ENCODE measurements at regions not wholly inside any gene's neighbourhood (a gene's known extent, or its start where the extent isn't known, plus 50 kb on each side); places are given as distances from the start of the nearest gene placed in this dataset.
"Not testable (repeated sequence)": the region's sequence is repeated elsewhere in the genome, so short reads cannot be mapped to it uniquely, and the experiment has no call there.

GRCh38 chr7:94305836-94306235, 88.9 kb upstream of the COL1A2 start:
- peak overlapping the region; percentile 49 for H3K27ac Mint-ChIP-seq (ENCODE audit: unreplicated experiment)
- peaks cover 6% of the 10 kb centered on the region for H3K36me3 Mint-ChIP-seq (ENCODE audit: low read depth)
- H3K4me1 Mint-ChIP-seq (ENCODE audit: low read depth), result peaks cover 62% of the 10 kb centered on the region
- H3K4me3 Mint-ChIP-seq (ENCODE audit: unreplicated experiment), result no peak overlapping the region
- no peak for DNase-seq (ENCODE audit: low spot score)
- TF ChIP-seq CTCF (IDR thresholded peaks at IDR 0.05), result no peak
- H3K9me3 Mint-ChIP-seq (ENCODE audit: low read depth), result peaks cover 8% of the 10 kb centered on the region
- no peaks in the 10 kb centered on the region for H3K27me3 Mint-ChIP-seq (ENCODE audit: low read depth)

- peaks cover 6% of the 10 kb centered on the region for H3K36me3 Mint-ChIP-seq (ENCODE audit: low read depth)
- TF ChIP-seq CTCF (IDR thresholded peaks at IDR 0.05), result no peak
- peaks cover 62% of the 10 kb centered on the region for H3K4me1 Mint-ChIP-seq (ENCODE audit: low read depth)
- H3K4me3 Mint-ChIP-seq (ENCODE audit: unreplicated experiment), result no peak overlapping the region
- H3K9me3 Mint-ChIP-seq (ENCODE audit: low read depth), result peaks cover 8% of the 10 kb centered on the region
- no peaks in the 10 kb centered on the region for H3K27me3 Mint-ChIP-seq (ENCODE audit: low read depth)
- no peak for DNase-seq (ENCODE audit: low spot score)
- no peak overlapping the region for H3K27ac Mint-ChIP-seq (ENCODE audit: unreplicated experiment)
Measured at GRCh38 chr7:94307399-94308048, 87.2 kb upstream of the COL1A2 start.

DNA sequence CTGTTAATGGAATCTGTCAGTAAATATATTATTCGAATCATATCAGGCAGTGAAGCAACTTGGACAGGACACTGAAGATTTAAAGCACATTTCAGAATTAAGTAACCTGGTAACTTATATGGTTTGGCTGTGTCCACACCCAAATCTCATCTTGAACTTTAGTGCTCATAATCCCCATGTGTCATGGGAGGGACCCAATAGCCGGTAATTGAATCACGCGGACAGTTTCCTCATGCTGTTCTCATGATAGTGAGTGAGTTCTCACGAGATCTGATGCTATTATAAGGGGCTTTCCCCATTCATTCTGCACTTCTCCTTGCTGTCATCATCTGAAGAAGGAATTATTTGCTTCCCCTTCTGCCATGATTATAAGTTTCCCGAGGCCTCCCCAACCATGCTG, 83.2 kb upstream of the COL1A2 start:
- peak overlapping the region; percentile 46 for H3K27ac Mint-ChIP-seq (ENCODE audit: unreplicated experiment)
- H3K36me3 Mint-ChIP-seq (ENCODE audit: low read depth), result peaks cover 6% of the 10 kb centered on the region
- H3K4me3 Mint-ChIP-seq (ENCODE audit: unreplicated experiment), result no peak overlapping the region
- H3K9me3 Mint-ChIP-seq (ENCODE audit: low read depth), result peaks cover 8% of the 10 kb centered on the region
- no peak for DNase-seq (ENCODE audit: low spot score)
- H3K27me3 Mint-ChIP-seq (ENCODE audit: low read depth), result no peaks in the 10 kb centered on the region
- TF ChIP-seq CTCF (IDR thresholded peaks at IDR 0.05), result no peak
- H3K4me1 Mint-ChIP-seq (ENCODE audit: low read depth), result peaks cover 61% of the 10 kb centered on the region

DNA sequence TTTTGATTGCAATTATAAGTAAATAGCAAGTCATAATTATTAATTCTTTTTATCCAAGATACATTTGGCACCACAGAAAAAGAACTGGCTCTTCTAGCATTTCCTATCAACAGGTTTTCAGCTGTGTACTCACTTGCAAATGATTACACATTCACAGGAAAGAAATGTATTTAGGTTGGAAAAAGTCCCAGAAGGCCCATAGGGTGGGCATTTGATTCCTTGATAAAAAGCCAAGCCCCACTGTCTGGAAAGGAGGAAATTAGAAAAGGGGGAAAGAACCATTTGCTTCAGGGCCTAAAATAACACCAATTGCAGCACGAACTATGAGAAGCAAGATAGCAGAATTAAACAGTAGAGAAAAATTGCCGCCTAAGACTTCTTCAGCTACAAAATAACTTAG, 80.8 kb upstream of the COL1A2 start:
- H3K27ac Mint-ChIP-seq (ENCODE audit: unreplicated experiment), result peak overlapping the region; percentile 86
- H3K36me3 Mint-ChIP-seq (ENCODE audit: low read depth), result peaks cover 6% of the 10 kb centered on the region
- H3K4me3 Mint-ChIP-seq (ENCODE audit: unreplicated experiment), result peak overlapping the region; percentile 58
- no peak for DNase-seq (ENCODE audit: low spot score)
- H3K27me3 Mint-ChIP-seq (ENCODE audit: low read depth), result no peaks in the 10 kb centered on the region
- H3K9me3 Mint-ChIP-seq (ENCODE audit: low read depth), result peaks cover 8% of the 10 kb centered on the region
- TF ChIP-seq CTCF (IDR thresholded peaks at IDR 0.05), result no peak
- H3K4me1 Mint-ChIP-seq (ENCODE audit: low read depth), result peaks cover 61% of the 10 kb centered on the region

DNA sequence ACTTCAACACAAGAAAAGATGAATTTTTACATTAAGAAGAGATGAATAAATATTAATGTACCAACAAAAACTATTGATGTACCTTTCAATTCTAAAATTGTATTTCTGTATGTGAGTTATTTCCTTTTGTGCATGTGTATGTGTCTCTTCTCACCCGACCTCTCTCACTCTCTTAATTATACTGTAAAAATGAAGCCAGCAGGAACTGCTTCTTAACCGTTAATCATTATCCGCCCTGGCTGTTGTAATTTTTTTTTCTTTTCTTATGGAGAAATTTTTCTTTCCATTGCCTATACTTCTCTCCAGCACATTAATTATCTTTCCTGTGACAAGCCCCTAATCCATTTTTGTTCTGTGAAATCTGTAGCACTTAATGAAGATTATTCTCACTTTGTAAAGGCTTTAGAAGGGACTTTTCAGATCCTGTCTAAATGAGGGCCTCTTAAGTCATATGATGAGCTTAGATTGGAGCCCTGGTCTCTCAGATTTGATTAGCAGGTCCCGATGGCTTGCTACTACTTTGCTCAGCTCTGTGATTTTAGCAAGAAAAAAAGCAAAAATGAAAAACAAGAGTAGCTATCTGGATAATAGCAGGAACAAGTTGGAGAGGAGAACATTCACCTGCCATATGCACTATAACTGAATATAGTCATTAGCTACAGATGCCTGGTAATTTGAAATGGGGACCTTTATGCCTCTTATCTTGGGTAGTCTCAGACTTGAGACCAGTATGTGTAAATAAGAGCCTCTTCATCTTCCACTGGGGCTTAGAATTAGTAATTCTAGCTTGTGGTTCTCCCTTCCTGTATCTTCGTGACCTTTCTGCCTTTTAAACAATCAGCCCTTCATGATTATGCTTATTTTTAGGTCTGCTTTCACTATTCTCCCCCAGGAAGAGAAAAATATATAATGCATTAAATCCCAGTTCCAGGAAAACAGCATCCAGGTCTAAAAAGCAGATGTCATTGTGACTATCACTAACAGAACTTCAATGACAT, 80.0 kb upstream of the COL1A2 start:
- no peak for TF ChIP-seq CTCF (IDR thresholded peaks at IDR 0.05)
- peaks cover 3% of the 10 kb centered on the region for H3K36me3 Mint-ChIP-seq (ENCODE audit: low read depth)
- peaks cover 9% of the 10 kb centered on the region for H3K9me3 Mint-ChIP-seq (ENCODE audit: low read depth)
- no peaks in the 10 kb centered on the region for H3K27me3 Mint-ChIP-seq (ENCODE audit: low read depth)
- H3K27ac Mint-ChIP-seq (ENCODE audit: unreplicated experiment), result peak overlapping the region; percentile 86
- peaks cover 57% of the 10 kb centered on the region for H3K4me1 Mint-ChIP-seq (ENCODE audit: low read depth)
- no peak for DNase-seq (ENCODE audit: low spot score)
- peak overlapping the region; percentile 58 for H3K4me3 Mint-ChIP-seq (ENCODE audit: unreplicated experiment)

DNA sequence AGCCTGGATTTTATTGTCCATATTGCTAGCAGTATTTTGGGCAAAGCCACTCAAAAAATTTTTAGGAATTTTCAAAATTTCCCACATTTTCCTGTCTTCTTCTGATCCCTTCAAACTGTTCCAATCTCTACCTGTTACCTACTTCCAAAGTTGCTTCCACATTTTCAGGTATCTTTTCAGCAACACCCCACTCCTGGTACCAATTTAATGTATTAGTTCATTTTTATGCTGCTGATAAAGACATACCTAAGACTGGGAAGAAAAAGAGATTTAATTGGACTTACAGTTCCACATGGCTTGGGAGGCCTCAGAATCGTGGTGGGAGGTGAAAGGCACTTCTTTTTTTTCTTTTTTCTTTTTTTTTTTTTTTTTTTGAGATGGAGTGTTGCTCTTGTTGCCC, 73.6 kb upstream of the COL1A2 start:
- not testable (repeated sequence) for H3K27me3 Mint-ChIP-seq (ENCODE audit: low read depth); H3K27ac Mint-ChIP-seq (ENCODE audit: unreplicated experiment); DNase-seq (ENCODE audit: low spot score); H3K4me3 Mint-ChIP-seq (ENCODE audit: unreplicated experiment)
- Mint-ChIP-seq H3K36me3 (ENCODE audit: low read depth) (peaks cover 13% of the 10 kb centered on the region), H3K4me1 (ENCODE audit: low read depth) (peaks cover 38% of the 10 kb centered on the region), H3K9me3 (ENCODE audit: low read depth) (peaks cover 22% of the 10 kb centered on the region)
